GM12878 (cell line): ENCODE measurements at regions not wholly inside any gene's neighbourhood (a gene's known extent, or its start where the extent isn't known, plus 50 kb on each side); places are given as distances from the start of the nearest gene placed in this dataset.

ENCODE experiments used
- ASH2L ChIP-seq: fragments of 300-600, 200-600 bp; sonication (generic); IDR thresholded peaks from 2 replicates; pipeline ENCODE4 v1.6.1; 2017; ENCODE audit warnings: low read depth, mild to moderate bottlenecking, borderline replicate concordance
- CEBPB ChIP-seq, 2 experiments: fragments of 150-350 bp in 1 of 2; IDR thresholded peaks; 2 replicates each; pipeline ENCODE4 v1.6.1; 2012 to 2014; ENCODE audit warnings: low read depth in 2 of 2, low read length in 2 of 2, borderline replicate concordance in 1 of 2, inconsistent platforms in 1 of 2
- CHD1 ChIP-seq: IDR thresholded peaks from 2 replicates; pipeline ENCODE4 v1.6.1; 2012; ENCODE audit warnings: low read depth, low read length, improper control_type of control experiment
- JUND ChIP-seq: IDR thresholded peaks from 2 replicates; pipeline ENCODE4 v1.6.1; 2012; ENCODE audit warnings: low read depth, mild to moderate bottlenecking, low read length, improper control_type of control experiment, moderate library complexity
- NR2C1 ChIP-seq: fragments of 450-650 bp; IDR thresholded peaks from 2 replicates; pipeline ENCODE4 v1.6.1; 2017; ENCODE audit warnings: antibody characterized with exemption, mild to moderate bottlenecking, moderate library complexity
- POLR2A ChIP-seq: IDR thresholded peaks from 2 replicates; pipeline ENCODE4 v1.6.1; 2011; ENCODE audit warnings: low read depth, mild to moderate bottlenecking, low read length
- POLR2AphosphoS2 ChIP-seq: IDR thresholded peaks from 2 replicates; pipeline ENCODE4 v1.6.1; 2011; ENCODE audit warnings: low read depth, mild to moderate bottlenecking, low read length, improper control_type of control experiment, moderate library complexity
- POLR2AphosphoS5 ChIP-seq: IDR thresholded peaks from 2 replicates; pipeline ENCODE4 v1.6.1; 2011; ENCODE audit warnings: mild to moderate bottlenecking, low read length, inconsistent platforms
- TBL1XR1 ChIP-seq: IDR thresholded peaks from 2 replicates; pipeline ENCODE4 v1.6.1; 2012; ENCODE audit warnings: low read depth, low read length, improper control_type of control experiment
- TCF7 ChIP-seq: IDR thresholded peaks from 2 replicates; pipeline ENCODE4 v1.6.1; 2014; ENCODE audit warnings: antibody characterized with exemption, borderline replicate concordance
- TF ChIP-seq, protein P1 (sequence below), 3 experiments: IDR thresholded peaks in 2 of 3; conservative IDR thresholded peaks in 1 of 3; 2 replicates each; pipeline ENCODE4 v1.5.1; 2011; ENCODE audit warnings: low read depth in 3 of 3, low read length in 3 of 3, mild to moderate bottlenecking in 3 of 3, control low read depth in 2 of 3, moderate library complexity in 2 of 3, inconsistent platforms in 1 of 3, mixed read lengths in 1 of 3; ENCODE audit not compliant: control insufficient read depth in 2 of 3, insufficient read depth in 1 of 3; ENCODE audit errors: extremely low read depth in 1 of 3
- TF ChIP-seq, protein P2 (sequence below): IDR thresholded peaks from 2 replicates; pipeline ENCODE4 v1.6.1; 2012; ENCODE audit warnings: low read depth, low read length, improper control_type of control experiment

DNA sequence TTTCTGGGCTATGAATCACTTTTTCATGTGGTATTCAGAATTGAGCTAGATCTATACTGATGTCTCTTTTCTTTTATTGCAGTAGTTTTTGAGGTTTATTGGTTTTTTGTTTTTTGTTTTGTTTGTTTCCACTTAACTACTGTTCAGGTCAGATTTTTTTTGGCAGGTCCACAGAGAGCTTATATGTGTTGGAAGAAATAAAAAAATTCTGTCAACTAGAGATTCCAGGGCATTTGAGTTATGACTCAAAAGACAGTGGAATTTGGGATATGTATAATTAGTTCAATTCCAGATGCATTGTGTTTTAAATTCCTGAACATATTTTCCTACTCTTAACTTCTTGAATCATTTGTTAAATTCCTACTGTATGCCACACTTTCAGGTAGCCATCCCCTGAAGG lies 727.2 kb downstream of the SI start:
- TF ChIP-seq JUND, result no peak
- no peak for TF ChIP-seq ASH2L
- TF ChIP-seq TCF7, result no peak
- no peak for TF ChIP-seq CHD1
- TF ChIP-seq POLR2AphosphoS2, result no peak
- TF ChIP-seq, protein P1, sequence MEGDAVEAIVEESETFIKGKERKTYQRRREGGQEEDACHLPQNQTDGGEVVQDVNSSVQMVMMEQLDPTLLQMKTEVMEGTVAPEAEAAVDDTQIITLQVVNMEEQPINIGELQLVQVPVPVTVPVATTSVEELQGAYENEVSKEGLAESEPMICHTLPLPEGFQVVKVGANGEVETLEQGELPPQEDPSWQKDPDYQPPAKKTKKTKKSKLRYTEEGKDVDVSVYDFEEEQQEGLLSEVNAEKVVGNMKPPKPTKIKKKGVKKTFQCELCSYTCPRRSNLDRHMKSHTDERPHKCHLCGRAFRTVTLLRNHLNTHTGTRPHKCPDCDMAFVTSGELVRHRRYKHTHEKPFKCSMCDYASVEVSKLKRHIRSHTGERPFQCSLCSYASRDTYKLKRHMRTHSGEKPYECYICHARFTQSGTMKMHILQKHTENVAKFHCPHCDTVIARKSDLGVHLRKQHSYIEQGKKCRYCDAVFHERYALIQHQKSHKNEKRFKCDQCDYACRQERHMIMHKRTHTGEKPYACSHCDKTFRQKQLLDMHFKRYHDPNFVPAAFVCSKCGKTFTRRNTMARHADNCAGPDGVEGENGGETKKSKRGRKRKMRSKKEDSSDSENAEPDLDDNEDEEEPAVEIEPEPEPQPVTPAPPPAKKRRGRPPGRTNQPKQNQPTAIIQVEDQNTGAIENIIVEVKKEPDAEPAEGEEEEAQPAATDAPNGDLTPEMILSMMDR (IDR thresholded peaks at IDR 0.05 in 2 of 3, conservative IDR thresholded peaks at IDR 0.05 in 1 of 3; ENCODE audit: control insufficient read depth in 2 of 3, extremely low read depth in 1 of 3, insufficient read depth in 1 of 3, low read depth in 3 of 3, low read length in 3 of 3), result no peak
- TF ChIP-seq CEBPB (IDR thresholded peaks at IDR 0.05; ENCODE audit: borderline replicate concordance in 1 of 2, low read depth in 2 of 2, low read length in 2 of 2), result no peak
- TF ChIP-seq POLR2A, result no peak
- TF ChIP-seq, protein P2, sequence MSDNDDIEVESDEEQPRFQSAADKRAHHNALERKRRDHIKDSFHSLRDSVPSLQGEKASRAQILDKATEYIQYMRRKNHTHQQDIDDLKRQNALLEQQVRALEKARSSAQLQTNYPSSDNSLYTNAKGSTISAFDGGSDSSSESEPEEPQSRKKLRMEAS, result no peak
- no peak for TF ChIP-seq NR2C1
- no peak for TF ChIP-seq POLR2AphosphoS5
- TF ChIP-seq TBL1XR1, result no peak
